HFFc6 (cell line): ENCODE measurements at regions not wholly inside any gene's neighbourhood (a gene's known extent, or its start where the extent isn't known, plus 50 kb on each side); places are given as distances from the start of the nearest gene placed in this dataset.

Experiments used
- DNase-seq: peaks from one replicate; pipeline ENCODE4 v3.0.0-alpha.2; 2018
- H3K27ac Mint-ChIP-seq: 2 replicates; pipeline ENCODE4 v1.8.0; 2020; ENCODE audit warnings: mild to moderate bottlenecking, mixed read lengths
- H3K27me3 Mint-ChIP-seq: 2 replicates; pipeline ENCODE4 v1.8.0; 2021; ENCODE audit warnings: mild to moderate bottlenecking, moderate library complexity, mixed read lengths; ENCODE audit not compliant: insufficient read depth
- H3K36me3 Mint-ChIP-seq: 2 replicates; pipeline ENCODE4 v1.8.0; 2021; ENCODE audit warnings: low read depth, mixed read lengths
- H3K4me1 Mint-ChIP-seq: 2 replicates; pipeline ENCODE4 v1.8.0; 2020; ENCODE audit warnings: low read depth, mixed read lengths
- H3K4me3 Mint-ChIP-seq: 2 replicates; pipeline ENCODE4 v1.8.0; 2020; ENCODE audit warnings: mild to moderate bottlenecking, moderate library complexity, mixed read lengths
- H3K9me3 Mint-ChIP-seq: 2 replicates; pipeline ENCODE4 v1.8.0; 2020; ENCODE audit warnings: mild to moderate bottlenecking, mixed read lengths
- TF ChIP-seq, protein P1 (sequence below): fragments of 200-600 bp; sonication (generic); IDR thresholded peaks from 2 replicates; pipeline ENCODE4 v1.5.0; 2021; ENCODE audit warnings: antibody characterized with exemption, mild to moderate bottlenecking

DNA sequence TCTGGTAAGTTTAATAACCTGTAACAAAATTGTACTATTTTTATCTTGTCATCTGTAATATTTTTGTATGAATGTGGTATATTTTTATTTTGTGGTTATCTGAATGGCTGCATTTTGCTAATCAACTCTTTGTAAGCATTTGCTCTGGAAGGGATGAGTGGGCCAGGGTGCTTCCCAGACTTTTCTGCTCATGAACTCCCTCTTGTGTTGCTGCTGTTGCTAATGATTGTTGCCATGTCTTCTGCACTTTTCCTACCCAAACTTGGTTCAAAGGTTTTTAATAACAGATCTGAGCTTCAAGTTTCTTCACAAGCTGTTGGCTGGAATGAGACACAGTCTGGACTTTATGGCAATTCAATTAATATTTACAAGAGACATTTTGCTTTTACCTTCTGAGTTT lies 1005.7 kb downstream of the HACE1 start:
- H3K36me3 Mint-ChIP-seq, result no peaks in the 10 kb centered on the region
- no peaks in the 10 kb centered on the region for H3K27me3 Mint-ChIP-seq
- H3K4me3 Mint-ChIP-seq, result no peak overlapping the region
- no peak for DNase-seq
- no peak overlapping the region for H3K27ac Mint-ChIP-seq
- TF ChIP-seq, protein P1, sequence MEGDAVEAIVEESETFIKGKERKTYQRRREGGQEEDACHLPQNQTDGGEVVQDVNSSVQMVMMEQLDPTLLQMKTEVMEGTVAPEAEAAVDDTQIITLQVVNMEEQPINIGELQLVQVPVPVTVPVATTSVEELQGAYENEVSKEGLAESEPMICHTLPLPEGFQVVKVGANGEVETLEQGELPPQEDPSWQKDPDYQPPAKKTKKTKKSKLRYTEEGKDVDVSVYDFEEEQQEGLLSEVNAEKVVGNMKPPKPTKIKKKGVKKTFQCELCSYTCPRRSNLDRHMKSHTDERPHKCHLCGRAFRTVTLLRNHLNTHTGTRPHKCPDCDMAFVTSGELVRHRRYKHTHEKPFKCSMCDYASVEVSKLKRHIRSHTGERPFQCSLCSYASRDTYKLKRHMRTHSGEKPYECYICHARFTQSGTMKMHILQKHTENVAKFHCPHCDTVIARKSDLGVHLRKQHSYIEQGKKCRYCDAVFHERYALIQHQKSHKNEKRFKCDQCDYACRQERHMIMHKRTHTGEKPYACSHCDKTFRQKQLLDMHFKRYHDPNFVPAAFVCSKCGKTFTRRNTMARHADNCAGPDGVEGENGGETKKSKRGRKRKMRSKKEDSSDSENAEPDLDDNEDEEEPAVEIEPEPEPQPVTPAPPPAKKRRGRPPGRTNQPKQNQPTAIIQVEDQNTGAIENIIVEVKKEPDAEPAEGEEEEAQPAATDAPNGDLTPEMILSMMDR, result no peak
- no peaks in the 10 kb centered on the region for H3K4me1 Mint-ChIP-seq
- H3K9me3 Mint-ChIP-seq, result peaks cover 39% of the 10 kb centered on the region

DNA sequence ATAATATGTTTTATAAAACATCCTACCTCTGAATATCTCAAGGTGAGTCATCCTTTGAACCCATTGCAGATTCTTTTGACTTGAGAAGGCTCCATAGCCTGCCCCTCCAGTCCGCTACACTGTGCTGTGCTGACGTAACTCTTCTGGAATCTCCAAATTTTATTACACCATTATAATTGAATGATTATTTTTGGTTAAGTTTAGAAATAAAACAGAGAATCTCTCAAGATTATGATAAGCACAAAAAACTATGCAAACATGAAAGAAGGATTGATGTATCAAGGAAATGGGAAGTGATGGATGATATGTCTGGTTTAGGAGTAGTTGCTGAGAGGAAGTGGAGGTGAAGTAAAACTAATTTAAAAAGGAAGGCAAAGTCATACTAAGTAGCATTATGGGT lies 1021.3 kb downstream of the HACE1 start:
- Mint-ChIP-seq H3K4me3 (no peak overlapping the region), H3K27me3 (peaks cover 2% of the 10 kb centered on the region; the same call in 1 of the 2 replicates), H3K36me3 (no peaks in the 10 kb centered on the region), H3K4me1 (no peaks in the 10 kb centered on the region), H3K9me3 (peaks cover 18% of the 10 kb centered on the region), H3K27ac (no peak overlapping the region)
- no peak for DNase-seq
- TF ChIP-seq, protein P1, result no peak

DNA sequence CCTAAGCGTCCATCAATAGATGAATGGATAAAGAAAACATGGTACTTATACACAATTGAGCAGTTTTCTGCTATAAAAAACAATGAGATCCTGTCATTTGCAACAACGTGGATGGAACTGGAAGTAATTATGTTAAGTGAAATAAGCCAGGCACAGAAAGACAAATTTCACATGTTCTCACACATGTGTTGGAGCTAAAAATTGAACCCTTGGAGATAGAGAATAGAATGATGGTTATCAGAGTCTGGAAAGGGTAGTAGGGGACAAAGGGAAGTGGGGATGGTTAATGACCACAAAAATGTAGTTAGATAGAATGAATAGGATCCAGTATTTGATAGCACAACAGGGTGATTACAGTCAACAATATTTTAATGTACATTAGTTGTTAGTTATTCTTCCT lies 1033.5 kb downstream of the HACE1 start:
- Mint-ChIP-seq H3K9me3 (peaks cover 49% of the 10 kb centered on the region), H3K27me3 (no peaks in the 10 kb centered on the region), H3K36me3 (no peaks in the 10 kb centered on the region), H3K4me1 (no peaks in the 10 kb centered on the region), H3K4me3 (no peak overlapping the region), H3K27ac (no peak overlapping the region)
- DNase-seq, result no peak
- TF ChIP-seq, protein P1, result no peak

DNA sequence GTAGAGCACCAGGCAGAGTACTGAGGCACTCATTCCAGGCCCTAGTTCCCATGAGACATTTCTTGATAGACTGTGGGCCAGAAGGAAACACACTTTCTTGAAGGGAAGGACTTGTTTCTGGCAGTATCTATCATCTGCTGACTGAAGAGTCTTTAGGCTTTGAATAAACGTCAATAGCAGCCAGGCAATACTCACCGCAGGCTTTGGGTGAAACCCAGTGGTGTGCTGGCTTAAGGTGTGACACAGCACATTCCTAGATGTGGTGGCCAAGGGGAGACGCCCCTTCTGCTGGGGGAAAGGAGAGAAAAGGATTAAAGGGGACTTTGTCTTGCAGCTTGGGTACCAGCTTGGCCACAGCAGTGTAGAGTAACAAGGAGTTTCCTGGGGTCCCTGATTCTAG lies 1039.6 kb downstream of the HACE1 start:
- no peak overlapping the region for H3K27ac Mint-ChIP-seq
- no peaks in the 10 kb centered on the region for H3K4me1 Mint-ChIP-seq
- H3K9me3 Mint-ChIP-seq, result peaks cover 53% of the 10 kb centered on the region
- TF ChIP-seq, protein P1, result no peak
- H3K27me3 Mint-ChIP-seq, result no peaks in the 10 kb centered on the region
- H3K4me3 Mint-ChIP-seq, result no peak overlapping the region
- H3K36me3 Mint-ChIP-seq, result no peaks in the 10 kb centered on the region
- no peak for DNase-seq

DNA sequence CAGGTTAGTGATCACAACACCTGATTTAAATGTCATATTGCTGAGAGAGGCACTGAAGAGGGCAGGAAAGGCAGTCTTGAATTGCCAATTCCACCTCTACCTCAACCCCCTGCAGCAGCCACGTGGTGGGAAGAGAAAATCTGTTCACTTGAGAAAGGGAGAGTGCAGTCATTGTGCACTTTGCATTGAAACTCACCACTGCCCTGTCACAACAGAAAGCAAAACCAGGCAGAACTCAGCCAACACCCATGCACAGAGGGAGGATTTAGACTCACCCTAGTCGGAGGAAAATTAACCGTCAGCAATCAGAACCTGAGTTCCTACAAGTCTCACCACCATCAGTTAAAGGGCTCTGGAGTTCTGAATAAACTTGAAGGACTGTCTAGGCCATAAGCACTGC lies 1040.2 kb downstream of the HACE1 start:
- H3K27me3 Mint-ChIP-seq, result no peaks in the 10 kb centered on the region
- DNase-seq, result no peak

More for the DNA sequence above, 1040.2 kb downstream of the HACE1 start:
- no peaks in the 10 kb centered on the region for H3K36me3 Mint-ChIP-seq
- TF ChIP-seq, protein P1, result no peak
- peaks cover 50% of the 10 kb centered on the region for H3K9me3 Mint-ChIP-seq
- no peaks in the 10 kb centered on the region for H3K4me1 Mint-ChIP-seq
- H3K27ac Mint-ChIP-seq, result no peak overlapping the region
- no peak overlapping the region for H3K4me3 Mint-ChIP-seq
